ENCODE measurements at regions not wholly inside any gene's neighbourhood (a gene's known extent, or its start where the extent isn't known, plus 50 kb on each side); places are given as distances from the start of the nearest gene placed in this dataset.
"Not testable (repeated sequence)": the region's sequence is repeated elsewhere in the genome, so short reads cannot be mapped to it uniquely, and the experiment has no call there.

GRCh38 chr2:189998665-189999064, 63.9 kb downstream of the MSTN start:
- TF ChIP-seq CTCF (conservative IDR thresholded peaks at IDR 0.05 in 1 of 2, IDR thresholded peaks at IDR 0.05 in 1 of 2; ENCODE audit: low read depth in 1 of 2, low read length in 2 of 2); EZH2 (IDR thresholded peaks at IDR 0.05; ENCODE audit: low read length, missing control alignments): not testable (repeated sequence)

All from fibroblast of lung (primary cell).